Heart left ventricle (tissue), 13 donors: ENCODE measurements at regions not wholly inside any gene's neighbourhood (a gene's known extent, or its start where the extent isn't known, plus 50 kb on each side); places are given as distances from the start of the nearest gene placed in this dataset.

ENCODE experiments used
- POLR2A ChIP-seq, 2 donors: fragments of 450-650 bp; IDR thresholded peaks; one replicate each; pipeline ENCODE4 v1.6.1; 2017; ENCODE audit warnings: antibody characterized with exemption in 2 of 2, mild to moderate bottlenecking in 2 of 2, moderate library complexity in 2 of 2
- TF ChIP-seq, protein P1 (sequence below), 12 donors: fragments of 200-600 bp; sonication (generic) in 4 of 12; IDR thresholded peaks; one replicate each; pipeline versions ENCODE4 v1.5.0 to v1.8.0; 2018 to 2022; ENCODE audit warnings: antibody characterized with exemption in 12 of 12, mild to moderate bottlenecking in 5 of 12
- donor health status: ischemic (EF 13 %, LVEDD 7.1; RV severe dilation, severe dysfunction).
- donor health status: DM: no; HTN: yes; CAD: no.
- donor health status: DM: no; HTN: no; CAD: no.
- donor health status: ischemic (EF 25% LVEDD 6.9; RV normal size, moderate dysfunction).
- donor health status: ischemic (EF 25% LVEDD 5.7; RV mildly dilated, moderate dysfunction).
- donor health status: ischemic (EF 35%, LVEDD 5.7; RV mildly dilated, moderate dysfunction).
- donor health status: nonischemic (EF 11% LVEDD 7.7; RV severe dilation, severe dysfunction).
- donor health status: DM: yes; HTN: yes; CAD: no.
- donor health status: PGD.
- donor health status: ischemic (EF 29% LVEDD 5.4; RV normal size, mild dysfunction).
- donor health status: nonischemic (EF 23%, LVEDD 6.1; RV moderate dilation, normal function).

DNA sequence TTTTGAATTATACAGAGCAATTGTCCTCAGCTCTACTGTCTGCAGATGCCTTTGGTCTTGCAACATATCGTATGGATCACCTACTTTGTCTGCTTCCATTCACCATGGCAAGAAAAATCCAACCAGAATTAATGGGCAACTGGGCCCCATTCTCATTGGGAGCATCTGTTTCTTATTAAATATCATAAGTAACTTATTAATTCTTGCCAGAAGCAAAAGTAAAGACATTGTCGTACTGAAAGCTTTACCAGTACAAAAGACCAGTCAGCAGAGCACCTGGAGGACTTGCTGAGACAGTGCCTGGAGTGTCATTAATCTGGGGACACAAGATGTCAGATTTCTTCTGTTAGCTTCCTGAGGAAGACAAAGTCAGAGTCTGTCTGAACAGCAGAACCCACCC, 404.5 kb downstream of the INHBA start:
- TF ChIP-seq, protein P1, sequence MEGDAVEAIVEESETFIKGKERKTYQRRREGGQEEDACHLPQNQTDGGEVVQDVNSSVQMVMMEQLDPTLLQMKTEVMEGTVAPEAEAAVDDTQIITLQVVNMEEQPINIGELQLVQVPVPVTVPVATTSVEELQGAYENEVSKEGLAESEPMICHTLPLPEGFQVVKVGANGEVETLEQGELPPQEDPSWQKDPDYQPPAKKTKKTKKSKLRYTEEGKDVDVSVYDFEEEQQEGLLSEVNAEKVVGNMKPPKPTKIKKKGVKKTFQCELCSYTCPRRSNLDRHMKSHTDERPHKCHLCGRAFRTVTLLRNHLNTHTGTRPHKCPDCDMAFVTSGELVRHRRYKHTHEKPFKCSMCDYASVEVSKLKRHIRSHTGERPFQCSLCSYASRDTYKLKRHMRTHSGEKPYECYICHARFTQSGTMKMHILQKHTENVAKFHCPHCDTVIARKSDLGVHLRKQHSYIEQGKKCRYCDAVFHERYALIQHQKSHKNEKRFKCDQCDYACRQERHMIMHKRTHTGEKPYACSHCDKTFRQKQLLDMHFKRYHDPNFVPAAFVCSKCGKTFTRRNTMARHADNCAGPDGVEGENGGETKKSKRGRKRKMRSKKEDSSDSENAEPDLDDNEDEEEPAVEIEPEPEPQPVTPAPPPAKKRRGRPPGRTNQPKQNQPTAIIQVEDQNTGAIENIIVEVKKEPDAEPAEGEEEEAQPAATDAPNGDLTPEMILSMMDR (IDR thresholded peaks at IDR 0.05): no peak
- TF ChIP-seq POLR2A (IDR thresholded peaks at IDR 0.05): no peak
